H1 (cell line): ENCODE measurements at regions not wholly inside any gene's neighbourhood (a gene's known extent, or its start where the extent isn't known, plus 50 kb on each side); places are given as distances from the start of the nearest gene placed in this dataset.

Experiments
- ATF2 ChIP-seq: IDR thresholded peaks from 2 replicates; pipeline ENCODE4 v1.6.1; 2012; ENCODE audit warnings: low read length, inconsistent platforms
- BCL11A ChIP-seq, 2 experiments: IDR thresholded peaks; one replicate each; pipeline ENCODE4 v1.6.1; 2011; ENCODE audit warnings: low read depth in 2 of 2, low read length in 2 of 2, mild to moderate bottlenecking in 2 of 2
- MAFK ChIP-seq: IDR thresholded peaks from 2 replicates; pipeline ENCODE4 v1.6.1; 2012; ENCODE audit warnings: low read depth, mild to moderate bottlenecking, improper control_type of control experiment, low read length
- MAX ChIP-seq: IDR thresholded peaks from 2 replicates; pipeline ENCODE4 v1.6.1; 2012; ENCODE audit warnings: inconsistent platforms

DNA sequence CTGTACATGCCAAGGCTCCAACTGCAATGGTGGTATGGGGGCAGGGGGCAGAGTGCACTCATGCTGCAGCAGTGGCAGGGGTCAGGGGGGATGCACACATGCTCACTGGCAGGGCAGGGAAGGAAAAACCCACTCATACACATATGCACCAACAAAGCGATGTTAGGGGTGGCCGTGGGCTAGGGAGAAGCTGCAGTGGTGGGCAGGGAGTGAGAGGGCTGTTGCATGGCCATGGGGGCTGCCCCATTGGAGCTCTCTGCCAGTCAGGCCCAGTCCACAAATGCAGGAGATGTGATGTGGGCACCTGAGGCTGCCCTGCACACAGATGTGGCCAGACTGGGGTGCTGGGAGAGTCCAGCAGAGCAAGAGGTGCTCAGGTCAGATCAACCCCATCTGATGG is 238.1 kb upstream of the NXPH2 start (continued):
- TF ChIP-seq ATF2, result no peak
- no peak for TF ChIP-seq MAFK
- no peak for TF ChIP-seq BCL11A (IDR thresholded peaks at IDR 0.05; ENCODE audit: low read depth in 2 of 2, low read length in 2 of 2)
- TF ChIP-seq MAX, result no peak
